HG02759 (cell line): ENCODE measurements at regions not wholly inside any gene's neighbourhood (a gene's known extent, or its start where the extent isn't known, plus 50 kb on each side); places are given as distances from the start of the nearest gene placed in this dataset.
"Not testable (repeated sequence)": the region's sequence is repeated elsewhere in the genome, so short reads cannot be mapped to it uniquely, and the experiment has no call there.

ENCODE experiments used
- ATAC-seq: cut with Tn5 transposase; IDR thresholded peaks from one replicate; pipeline ENCODE4 v1.9.1; 2021; ENCODE audit warnings: mild to moderate bottlenecking, moderate library complexity; ENCODE audit not compliant: unreplicated experiment

DNA sequence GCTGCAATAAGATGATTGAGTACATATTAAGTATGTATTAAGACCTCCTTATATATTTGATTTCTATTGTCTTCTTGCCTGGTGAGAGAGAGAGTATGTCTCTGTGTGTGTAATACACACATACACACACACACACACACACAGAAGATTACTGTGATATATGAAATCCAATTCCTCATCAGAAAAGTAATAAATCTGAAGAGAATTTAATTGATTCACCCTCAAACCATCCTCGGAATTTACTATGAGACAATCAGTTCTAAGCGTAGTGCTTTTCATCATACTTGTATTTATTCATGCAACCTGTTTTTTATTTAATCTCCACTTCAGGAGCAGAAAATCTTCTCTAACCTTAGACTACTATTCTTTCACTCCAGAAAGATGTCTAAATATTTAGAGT lies 62.3 kb upstream of the TLL1 start:
- no peak for ATAC-seq

DNA sequence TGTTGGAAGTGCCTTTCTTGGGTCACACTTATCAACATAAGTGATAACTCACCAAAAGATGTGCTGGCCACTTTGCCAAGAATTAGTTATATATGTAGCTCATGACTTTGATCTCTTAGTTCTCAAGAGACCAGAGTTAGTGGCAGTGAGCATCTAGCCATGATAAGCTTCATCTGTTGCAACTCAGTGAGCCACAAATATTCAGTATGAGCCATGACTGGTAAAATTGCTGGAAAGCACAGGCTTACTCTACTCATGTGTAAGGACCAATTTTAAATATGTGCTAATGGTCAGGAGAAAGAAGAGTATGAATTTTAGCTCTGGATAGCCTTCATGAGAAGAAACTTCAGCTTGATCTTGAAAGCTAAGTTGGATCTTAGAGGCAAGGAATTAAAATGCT lies 59.4 kb upstream of the TLL1 start:
- ATAC-seq: no peak

DNA sequence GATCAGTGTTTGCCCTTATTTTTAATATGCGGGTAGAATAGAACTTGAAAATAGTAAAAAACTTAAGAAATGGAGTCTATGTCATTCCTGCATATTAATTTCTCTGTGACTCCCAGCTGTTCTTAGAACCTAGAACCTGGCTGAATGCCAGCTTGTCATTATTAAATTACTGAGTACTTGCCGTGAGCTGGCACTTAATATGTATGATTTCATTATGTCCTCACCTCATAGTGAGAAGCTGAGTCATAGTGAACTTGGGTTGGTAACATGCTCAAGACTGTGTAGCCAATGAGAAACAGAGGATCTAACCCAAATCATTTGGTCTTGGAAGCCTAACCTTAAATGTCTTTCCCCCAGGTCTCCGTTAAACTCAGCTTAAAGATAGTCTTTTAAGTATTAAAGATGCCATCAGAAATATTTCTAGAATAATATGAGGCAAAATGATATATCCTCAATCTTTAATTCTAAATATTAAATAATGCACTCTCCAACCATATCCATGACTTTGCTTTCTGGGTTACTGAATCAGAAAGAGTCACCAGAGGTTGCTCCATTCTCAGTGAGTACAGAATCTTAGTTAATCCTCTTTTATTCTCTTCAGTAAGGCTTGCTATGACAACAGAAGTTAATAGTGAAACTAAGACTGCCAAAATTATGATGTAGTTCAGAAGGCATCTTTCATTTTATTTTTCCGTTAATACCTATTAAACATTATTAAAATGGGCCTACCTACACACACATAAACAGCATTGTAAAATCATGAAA lies 58.6 kb upstream of the TLL1 start:
- ATAC-seq: no peak

DNA sequence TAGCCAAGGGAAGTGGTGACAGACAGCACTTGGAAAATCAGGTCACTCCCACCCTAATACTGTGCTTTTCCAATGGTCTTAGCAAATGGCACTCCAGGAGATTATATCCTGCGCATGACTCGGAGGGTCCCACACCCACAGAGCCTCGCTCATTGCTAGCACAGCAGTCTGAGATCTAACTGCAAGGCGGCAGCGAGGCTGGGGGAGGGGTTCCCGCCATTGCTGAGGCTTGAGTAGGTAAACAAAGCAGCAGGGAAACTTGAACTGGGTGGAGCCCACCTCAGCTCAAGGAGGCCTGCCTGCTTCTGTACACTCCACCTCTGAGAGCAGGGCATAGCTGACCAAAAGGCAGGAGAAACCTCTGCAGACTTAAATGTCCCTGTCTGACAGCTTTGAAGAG lies 53.9 kb upstream of the TLL1 start:
- not testable (repeated sequence) for ATAC-seq
